HepG2 (cell line): ENCODE measurements at regions not wholly inside any gene's neighbourhood (a gene's known extent, or its start where the extent isn't known, plus 50 kb on each side); places are given as distances from the start of the nearest gene placed in this dataset.

Experiments used
- ATAC-seq: fragments of 200-7000 bp; cut with Tn5 transposase; 3 replicates; pipeline ENCODE4 v1.9.1; 2020; ENCODE audit warnings: mild to moderate bottlenecking, moderate library complexity
- BruUV-seq: library from RNA; stranded (reverse); fragments of 400-500 nt; replicated peaks from 2 replicates; lab custom pipeline; 2021; lab: Mats Ljungman, UMichigan
- CTCF ChIA-PET: fragments of 300-600 bp; formaldehyde crosslinking; extraction: SDS; loops from one replicate; lab custom pipeline; 2021; ENCODE audit warnings: low total read pairs, inconsistent platforms, low intra/inter-chr PET ratio; lab: Yijun Ruan, JAX
- POLR2A ChIA-PET: fragments of 350-600 bp; sonication (Branson Sonifier 250); formaldehyde crosslinking; loops from one replicate; lab custom pipeline; 2020; ENCODE audit warnings: antibody characterized with exemption, inconsistent platforms; lab: Yijun Ruan, JAX
- DNase-seq: peaks from one replicate; pipeline ENCODE4 v3.0.0-alpha.2; 2015; ENCODE audit warnings: low spot score
- FAIRE-seq: peaks from 3 replicates; lab custom pipeline; 2011; peaks lifted over from hg19 to GRCh38; lab: Jason Lieb, UNC
- H2AFZ ChIP-seq: one replicate; pipeline ENCODE4 v1.6.1; 2011; ENCODE audit warnings: low read length, inconsistent platforms
- H3K27ac ChIP-seq: fragments of 300-600 bp; 3 replicates; pipeline ENCODE4 v1.8.0; 2011; ENCODE audit warnings: mixed run types, mild to moderate bottlenecking, mixed read lengths, low read length, inconsistent platforms; ENCODE audit not compliant: insufficient read depth; ENCODE audit errors: extremely low read length
- H3K27me3 ChIP-seq, 2 experiments: fragments of 200-600 bp in 1 of 2; 2 replicates in 1 of 2; 3 replicates in 1 of 2; pipeline versions ENCODE4 v1.6.0 to v1.8.0; 2011; ENCODE audit warnings: low read length in 2 of 2, mild to moderate bottlenecking in 2 of 2, moderate library complexity in 2 of 2, inconsistent platforms in 1 of 2; ENCODE audit not compliant: insufficient read depth in 2 of 2, control insufficient read depth in 1 of 2
- H3K36me3 ChIP-seq, 2 experiments: fragments of 200-600 bp in 1 of 2; replicated peaks in 1 of 2; 2 replicates in 1 of 2; 3 replicates in 1 of 2; pipeline versions ENCODE4 v1.5.1 to v1.8.0; 2011; ENCODE audit warnings: low read length in 2 of 2, inconsistent platforms in 1 of 2; ENCODE audit not compliant: insufficient read depth in 2 of 2, control insufficient read depth in 1 of 2
- H3K4me1 ChIP-seq: 2 replicates; pipeline ENCODE4 v1.5.1; 2012; ENCODE audit warnings: low read length, inconsistent platforms; ENCODE audit not compliant: insufficient read depth
- H3K4me2 ChIP-seq: 2 replicates; pipeline ENCODE4 v1.6.0; 2011; ENCODE audit warnings: low read depth, low read length, inconsistent platforms
- H3K4me3 ChIP-seq, 3 experiments: fragments of 200-600 bp in 1 of 3; sonication (generic), shearing (Covaris generic) in 1 of 3; replicated peaks in 1 of 3; 2 replicates each; pipeline ENCODE4 v1.5.1; 2011 to 2016; ENCODE audit warnings: low read length in 3 of 3, inconsistent platforms in 2 of 3, low read depth in 2 of 3, mild to moderate bottlenecking in 2 of 3, control low read depth in 1 of 3, mixed read lengths in 1 of 3; ENCODE audit not compliant: insufficient read depth in 1 of 3
- H3K79me2 ChIP-seq: one replicate; pipeline ENCODE4 v1.6.1; 2011; ENCODE audit warnings: low read length, inconsistent platforms; ENCODE audit not compliant: insufficient read depth
- H3K9ac ChIP-seq: 2 replicates; pipeline ENCODE4 v1.6.0; 2011; ENCODE audit warnings: mild to moderate bottlenecking, low read depth, low read length, inconsistent platforms; ENCODE audit not compliant: insufficient read depth
- H3K9me3 ChIP-seq: 2 replicates; pipeline ENCODE4 v1.5.1; 2012; ENCODE audit warnings: mild to moderate bottlenecking, low read length
- H4K20me1 ChIP-seq: 2 replicates; pipeline ENCODE4 v1.6.0; 2011; ENCODE audit warnings: inconsistent platforms, mild to moderate bottlenecking, low read length, moderate library complexity; ENCODE audit not compliant: insufficient read depth
- SP2 ChIP-seq: sonication (generic); formaldehyde crosslinking; IDR thresholded peaks from 2 replicates; pipeline ENCODE4 v1.5.1; 2020; ENCODE audit warnings: mild to moderate bottlenecking, missing genetic modification reagents
- ZNF121 ChIP-seq: sonication (generic); formaldehyde crosslinking; IDR thresholded peaks from 2 replicates; pipeline ENCODE4 v1.5.0; 2020; ENCODE audit warnings: mild to moderate bottlenecking, missing genetic modification reagents
- WGBS: methylation state at CpG from one replicate; pipeline ENCODE4 v1.1.6; 2017; ENCODE audit warnings: low lambda C conversion rate; 5-methylcytosine and 5-hydroxymethylcytosine counted together
- in situ Hi-C: cut with HindIII; loops from 2 replicates; pipeline ENCODE4 v1.10.0; 2017; ENCODE audit warnings: low pct_unique_long_range_greater_than_20kb; ENCODE audit not compliant: extremely low pct_ligation_motif_present
- intact Hi-C: fragments of 100-400 bp; cut with micrococcal nuclease; formaldehyde crosslinking; loops from one replicate; pipeline ENCODE4 v1.10.0; 2022; ENCODE audit not compliant: unreplicated experiment
- TF ChIP-seq, protein P1 (sequence below): sonication (generic); formaldehyde crosslinking; IDR thresholded peaks from 2 replicates; pipeline ENCODE4 v1.4.0; 2020; ENCODE audit warnings: mild to moderate bottlenecking, missing genetic modification reagents

- no peaks in the 10 kb centered on the region for H3K9me3 ChIP-seq
- WGBS: no CpG with 5 or more reads among the region's 101 CpGs
- peak overlapping the region in 1 of 3 experiments; percentile 28; a peak in 1 of 6 replicates for H3K4me3 ChIP-seq
- no peaks in the 10 kb centered on the region for H3K4me1 ChIP-seq
- POLR2A ChIA-PET: no interaction called here
- peak; percentile 71 for ATAC-seq
- H4K20me1 ChIP-seq: no peaks in the 10 kb centered on the region
- H2AFZ ChIP-seq: no peak overlapping the region
- TF ChIP-seq, protein P1, sequence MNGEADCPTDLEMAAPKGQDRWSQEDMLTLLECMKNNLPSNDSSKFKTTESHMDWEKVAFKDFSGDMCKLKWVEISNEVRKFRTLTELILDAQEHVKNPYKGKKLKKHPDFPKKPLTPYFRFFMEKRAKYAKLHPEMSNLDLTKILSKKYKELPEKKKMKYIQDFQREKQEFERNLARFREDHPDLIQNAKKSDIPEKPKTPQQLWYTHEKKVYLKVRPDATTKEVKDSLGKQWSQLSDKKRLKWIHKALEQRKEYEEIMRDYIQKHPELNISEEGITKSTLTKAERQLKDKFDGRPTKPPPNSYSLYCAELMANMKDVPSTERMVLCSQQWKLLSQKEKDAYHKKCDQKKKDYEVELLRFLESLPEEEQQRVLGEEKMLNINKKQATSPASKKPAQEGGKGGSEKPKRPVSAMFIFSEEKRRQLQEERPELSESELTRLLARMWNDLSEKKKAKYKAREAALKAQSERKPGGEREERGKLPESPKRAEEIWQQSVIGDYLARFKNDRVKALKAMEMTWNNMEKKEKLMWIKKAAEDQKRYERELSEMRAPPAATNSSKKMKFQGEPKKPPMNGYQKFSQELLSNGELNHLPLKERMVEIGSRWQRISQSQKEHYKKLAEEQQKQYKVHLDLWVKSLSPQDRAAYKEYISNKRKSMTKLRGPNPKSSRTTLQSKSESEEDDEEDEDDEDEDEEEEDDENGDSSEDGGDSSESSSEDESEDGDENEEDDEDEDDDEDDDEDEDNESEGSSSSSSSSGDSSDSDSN: peak; percentile 35; the same call in 1 of the 2 replicates
- TF ChIP-seq SP2 (CRISPR knock-in tag) (no peak), ZNF121 (CRISPR knock-in tag) (0 out of 2 replicates have a peak, but pooled peaks have one; percentile 17)
- H3K79me2 ChIP-seq: no peaks in the 10 kb centered on the region
- no peaks in the 10 kb centered on the region for H3K36me3 ChIP-seq
- no peak overlapping the region for H3K9ac ChIP-seq
- peaks cover 0 to 3% of the 10 kb centered on the region in 2 experiments; a peak in 1 of 5 replicates for H3K27me3 ChIP-seq
- no peak overlapping the region for H3K4me2 ChIP-seq
- CTCF ChIA-PET: no interaction called here
- no TSS peak for BruUV-seq
- intact Hi-C loops (no loop called here), in situ Hi-C loops (no loop called here)
- H3K27ac ChIP-seq: no peak overlapping the region
- DNase-seq: peak; percentile 1
- FAIRE-seq: no peak
These were observed 409.0 kb downstream of the BCOR start for GRCh38 chrX:39688576-39689375.
